HG02943 (cell line): ENCODE measurements at regions not wholly inside any gene's neighbourhood (a gene's known extent, or its start where the extent isn't known, plus 50 kb on each side); places are given as distances from the start of the nearest gene placed in this dataset.

ENCODE experiments used
- ATAC-seq: cut with Tn5 transposase; IDR thresholded peaks from one replicate; pipeline ENCODE4 v1.9.1; 2021; ENCODE audit warnings: mild to moderate bottlenecking, low read depth, moderate library complexity; ENCODE audit not compliant: unreplicated experiment

GRCh38 chr10:9608602-9609001, 1409.1 kb upstream of the CELF2 start:
- ATAC-seq, result no peak

DNA sequence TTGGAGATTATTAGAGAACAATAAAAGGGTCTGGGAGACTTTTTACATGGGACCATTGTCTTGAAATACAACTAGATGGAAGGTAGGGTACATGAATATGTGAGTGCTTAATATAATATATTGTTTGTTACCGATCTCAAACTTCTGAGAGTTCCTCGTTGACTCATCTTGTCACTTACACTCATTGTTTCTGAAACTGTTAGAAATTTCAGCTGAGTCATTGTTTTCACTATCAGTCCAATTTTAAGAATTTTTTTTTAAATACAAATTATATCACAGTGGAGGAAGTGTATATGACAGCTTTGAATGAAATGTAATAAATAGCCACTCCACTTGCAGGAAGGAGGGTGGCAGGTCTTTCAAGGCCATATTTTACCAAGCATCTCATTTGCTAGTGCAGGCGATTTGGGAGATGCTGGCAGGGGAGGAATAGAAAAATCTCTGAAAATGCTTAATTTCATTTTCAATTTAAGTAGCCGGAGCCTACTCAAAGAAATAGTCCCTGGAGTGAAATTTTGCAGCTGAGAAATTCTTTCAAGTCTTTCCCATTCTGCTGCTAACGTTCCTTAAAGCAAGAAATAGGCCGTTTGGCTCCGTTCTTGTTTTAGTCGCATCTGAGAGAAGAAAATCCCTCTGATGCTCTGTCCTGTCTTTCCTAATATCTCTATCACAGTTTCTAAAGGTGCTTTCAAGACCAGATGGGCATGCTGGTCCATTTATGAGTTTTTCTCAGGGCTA, 1404.2 kb upstream of the CELF2 start:
- ATAC-seq, result peak; percentile 76

DNA sequence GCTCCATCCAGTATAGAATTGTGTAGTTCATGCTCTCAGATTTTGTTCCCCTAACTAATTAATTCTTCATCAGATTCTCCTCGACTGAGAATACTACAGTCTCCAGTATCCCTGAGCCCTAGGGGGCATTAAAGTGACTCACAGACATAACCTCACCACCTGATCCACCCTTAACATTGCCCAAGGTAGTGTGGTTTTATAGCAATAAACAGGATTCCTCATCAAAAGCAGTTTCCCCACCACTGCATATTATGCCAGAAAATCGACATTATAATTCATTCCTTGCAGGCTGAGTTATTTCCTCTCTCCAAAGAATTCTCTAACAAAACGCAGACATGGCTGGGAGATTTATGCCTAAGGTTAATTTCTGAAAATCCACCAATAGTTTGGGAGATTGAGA, 1402.5 kb upstream of the CELF2 start:
- no peak for ATAC-seq

DNA sequence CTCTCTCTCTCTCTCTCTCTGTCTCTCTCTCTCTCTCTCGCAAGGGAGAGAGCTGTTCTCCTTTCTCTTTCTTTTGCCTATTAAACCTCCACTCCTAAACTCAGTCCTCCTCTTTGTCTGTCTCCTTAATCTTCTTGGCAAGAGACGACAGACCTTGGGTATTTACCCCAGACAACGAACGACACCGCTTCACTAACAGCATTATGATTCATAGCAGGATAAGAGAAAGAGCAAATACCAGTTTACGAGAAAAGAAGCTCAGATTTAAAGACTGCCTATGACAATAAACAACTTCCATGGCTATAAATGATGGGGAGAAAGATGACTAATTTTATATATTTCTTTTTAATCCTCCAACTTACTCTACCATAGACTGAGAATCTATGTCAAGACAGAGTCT, 1396.5 kb upstream of the CELF2 start:
- ATAC-seq, result no peak

DNA sequence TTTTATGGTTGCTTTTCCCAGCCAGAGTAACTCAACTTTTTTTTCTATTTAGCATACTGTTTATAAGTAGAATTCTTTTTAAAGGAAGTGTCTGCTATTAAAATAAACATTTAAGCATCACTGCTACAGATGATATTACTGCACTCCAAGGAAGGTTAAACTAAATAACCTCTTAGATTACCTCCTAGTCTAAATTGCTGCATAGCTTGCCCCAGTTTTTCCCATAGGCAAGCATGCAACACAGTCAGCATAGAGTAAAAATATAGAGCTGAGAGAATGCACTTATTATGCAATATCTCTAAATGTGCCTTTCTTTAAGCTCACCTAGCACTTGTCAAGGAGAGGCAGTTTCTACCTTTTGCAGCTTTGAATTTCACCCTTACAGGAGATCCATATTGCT, 1392.4 kb upstream of the CELF2 start:
- no peak for ATAC-seq

GRCh38 chr10:9634466-9634865, 1383.2 kb upstream of the CELF2 start:
- no peak for ATAC-seq

- no peak for ATAC-seq
These were observed 1382.0 kb upstream of the CELF2 start for GRCh38 chr10:9635691-9636090.

GRCh38 chr10:9636216-9636615, 1381.5 kb upstream of the CELF2 start:
- no peak for ATAC-seq

GRCh38 chr10:9643782-9644181, 1373.9 kb upstream of the CELF2 start:
- no peak for ATAC-seq

GRCh38 chr10:9645404-9645803, 1372.3 kb upstream of the CELF2 start:
- ATAC-seq, result no peak

GRCh38 chr10:9645928-9646600, 1371.6 kb upstream of the CELF2 start:
- ATAC-seq, result no peak

- ATAC-seq, result no peak
These were observed 1363.4 kb upstream of the CELF2 start for GRCh38 chr10:9654261-9654660.

GRCh38 chr10:9656386-9656785, 1361.3 kb upstream of the CELF2 start:
- no peak for ATAC-seq

GRCh38 chr10:9656996-9657395, 1360.7 kb upstream of the CELF2 start:
- ATAC-seq, result no peak

DNA sequence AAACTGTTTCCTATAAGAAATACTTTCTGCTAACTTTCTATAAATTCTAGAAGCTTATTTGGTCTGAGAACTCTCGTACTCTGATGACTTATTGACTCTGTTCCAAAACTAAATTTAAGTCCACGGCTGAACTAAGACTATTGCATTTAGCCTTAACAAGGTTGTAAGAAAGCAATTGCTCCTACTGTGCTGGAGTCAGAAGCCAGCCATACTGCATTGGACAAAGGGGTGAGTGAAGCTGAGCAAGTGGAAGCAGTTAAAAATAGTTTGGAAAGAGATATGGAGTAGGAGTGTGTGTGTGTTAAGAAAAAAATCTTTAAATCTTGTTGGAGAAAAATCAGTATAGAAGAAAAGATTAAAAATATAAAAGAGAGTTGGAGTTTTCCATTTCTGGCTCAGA, 1360.1 kb upstream of the CELF2 start:
- no peak for ATAC-seq

GRCh38 chr10:9668411-9668810, 1349.3 kb upstream of the CELF2 start:
- ATAC-seq, result no peak

DNA sequence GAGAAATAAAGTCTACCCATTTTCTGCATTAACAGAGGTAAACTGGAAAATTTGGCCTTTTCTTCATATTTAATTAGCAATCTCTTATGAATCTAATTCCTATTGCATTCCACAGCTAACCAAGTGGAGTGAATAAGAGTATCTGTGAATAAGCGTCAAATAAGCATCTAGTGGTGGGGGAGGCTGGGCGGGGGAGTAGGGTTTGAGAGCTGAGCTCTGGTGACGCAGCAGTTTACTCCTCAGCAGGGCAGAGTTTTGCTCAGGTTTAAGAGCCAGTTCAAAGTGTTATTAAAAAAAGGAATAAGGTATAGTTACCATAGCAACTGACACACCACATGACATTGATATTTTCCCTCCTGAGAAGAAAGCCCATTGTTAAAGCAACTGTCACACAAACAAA, 1346.8 kb upstream of the CELF2 start:
- no peak for ATAC-seq

DNA sequence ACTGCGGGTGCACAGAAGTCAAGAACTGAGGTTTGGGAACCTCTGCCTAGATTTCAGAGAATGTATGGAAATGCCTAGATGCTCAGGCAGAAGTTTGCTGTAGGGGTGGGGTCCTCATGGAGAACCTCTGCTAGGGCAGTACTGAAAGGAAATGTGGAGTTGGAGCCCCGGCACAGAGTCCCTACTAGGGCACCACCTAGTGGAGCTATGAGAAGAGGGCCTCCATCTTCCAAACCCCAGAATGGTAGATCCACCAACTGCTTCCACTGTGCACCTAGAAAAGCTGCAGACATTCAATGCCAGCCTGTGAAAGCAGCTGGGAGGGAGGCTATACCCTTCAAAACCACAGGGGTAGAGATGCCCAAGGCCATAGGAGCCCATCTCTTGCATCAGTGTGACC, 1336.0 kb upstream of the CELF2 start:
- ATAC-seq, result no peak

- ATAC-seq, result no peak
These were observed 1334.9 kb upstream of the CELF2 start for GRCh38 chr10:9682802-9683201.

DNA sequence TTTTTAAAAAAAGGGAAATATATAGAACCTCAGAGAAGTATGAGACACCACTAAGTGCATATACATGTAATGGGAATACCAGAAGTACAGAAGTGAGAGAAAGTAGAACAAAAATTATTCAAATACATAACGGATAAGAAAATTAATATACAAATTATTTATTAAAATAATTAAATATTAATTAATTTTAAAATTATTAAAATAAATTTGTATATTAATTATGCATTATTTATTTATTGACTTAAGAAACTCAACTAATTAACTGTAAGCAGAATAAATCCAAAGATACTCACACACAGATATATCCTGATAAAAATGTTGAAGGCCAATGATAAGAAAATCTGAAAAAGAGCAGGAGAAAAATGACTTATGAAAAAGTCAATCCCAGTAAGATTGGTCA, 1333.5 kb upstream of the CELF2 start:
- ATAC-seq, result no peak

GRCh38 chr10:9685596-9685995, 1332.1 kb upstream of the CELF2 start:
- ATAC-seq, result no peak

DNA sequence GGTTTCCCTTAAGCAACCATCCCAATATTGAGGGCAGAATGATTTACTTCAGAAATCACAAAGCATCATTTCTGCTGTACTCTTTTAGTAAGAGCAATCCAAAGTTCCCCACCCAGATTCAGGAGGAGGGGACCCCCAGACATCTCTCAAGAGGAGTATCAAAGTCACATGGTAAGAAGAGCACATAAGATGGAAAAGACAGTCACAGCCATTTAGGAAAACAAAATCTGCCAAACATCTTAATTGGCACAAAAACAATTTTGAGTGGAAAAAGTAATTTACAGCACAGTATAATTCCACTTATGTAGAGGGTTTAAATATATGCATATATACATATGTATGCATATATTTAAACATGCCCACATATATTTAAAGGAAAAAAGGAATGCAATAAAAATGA, 1329.0 kb upstream of the CELF2 start:
- ATAC-seq, result no peak
